Prostate gland (tissue), 2 donors: ENCODE measurements at regions not wholly inside any gene's neighbourhood (a gene's known extent, or its start where the extent isn't known, plus 50 kb on each side); places are given as distances from the start of the nearest gene placed in this dataset.

Experiments
- DNase-seq: peaks from one replicate; pipeline ENCODE4 v3.0.0-alpha.2; 2019; ENCODE audit warnings: low spot score
- H3K27ac ChIP-seq, 2 donors: fragments of 200-600 bp; sonication (generic); 2 replicates each; pipeline ENCODE4 v1.5.1; 2017 to 2019
- H3K27me3 ChIP-seq: fragments of 200-600 bp; sonication (generic); replicated peaks from 2 replicates; pipeline ENCODE4 v1.5.1; 2019; ENCODE audit not compliant: insufficient read depth
- H3K36me3 ChIP-seq, 2 donors: fragments of 200-600 bp; sonication (generic); 1 replicate in 1 of 2; 2 replicates in 1 of 2; pipeline versions ENCODE4 v1.5.1 to v1.8.1; 2017 to 2019
- H3K4me1 ChIP-seq: fragments of 200-600 bp; sonication (generic); replicated peaks from 2 replicates; pipeline ENCODE4 v1.5.1; 2019
- H3K4me3 ChIP-seq, 2 donors: fragments of 200-600 bp; sonication (generic); 2 replicates each; pipeline ENCODE4 v1.5.1; 2017 to 2019
- H3K9me3 ChIP-seq: fragments of 200-600 bp; sonication (generic); 2 replicates; pipeline ENCODE4 v1.5.1; 2017
- POLR2A ChIP-seq: fragments of 450-650 bp; IDR thresholded peaks from one replicate; pipeline ENCODE4 v1.6.1; 2016; ENCODE audit warnings: antibody characterized with exemption, mild to moderate bottlenecking
- POLR2AphosphoS5 ChIP-seq: sonication (generic); formaldehyde crosslinking; IDR thresholded peaks from one replicate; pipeline ENCODE4 v1.6.1; 2017; ENCODE audit warnings: antibody characterized with exemption
- WGBS: methylation state at CpG from one replicate; pipeline ENCODE4 v1.1.5; 2018; 5-methylcytosine and 5-hydroxymethylcytosine counted together
- intact Hi-C: fragments of 100-400 bp; cut with DNase I; formaldehyde crosslinking; loops from one replicate; pipeline ENCODE4 v1.14.2; 2022
- TF ChIP-seq, protein P1 (sequence below), 4 experiments: fragments of 200-600 bp in 2 of 4; fragments of 450-650 bp in 2 of 4; sonication (generic) in 2 of 4; IDR thresholded peaks; 1 replicate in 3 of 4; 2 replicates in 1 of 4; pipeline ENCODE4 v1.5.1; 2016 to 2019; ENCODE audit warnings: antibody characterized with exemption in 4 of 4, mild to moderate bottlenecking in 2 of 4, moderate library complexity in 2 of 4

DNA sequence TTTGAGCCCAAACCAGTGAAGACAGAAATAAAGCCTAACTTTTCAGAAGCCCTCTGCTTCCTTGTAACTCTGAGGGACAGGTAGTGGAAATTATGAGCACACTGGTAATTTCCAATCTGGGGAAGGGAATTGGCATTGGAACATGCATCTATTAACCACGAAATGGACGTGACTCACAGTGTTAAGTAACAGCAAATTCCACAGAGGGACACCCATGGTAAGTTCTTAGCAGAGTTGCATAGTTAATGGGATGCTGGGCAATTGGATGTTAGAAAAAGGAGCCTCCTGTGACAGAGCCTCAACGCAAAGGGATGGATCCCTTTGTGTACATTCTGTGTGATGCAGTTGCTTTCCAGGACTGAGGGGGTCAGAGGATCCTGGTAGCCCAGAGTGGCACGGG, 168.6 kb downstream of the SEMA6D start:
- H3K4me1 ChIP-seq: no peaks in the 10 kb centered on the region
- intact Hi-C loops: no loop called here
- H3K36me3 ChIP-seq: no peaks in the 10 kb centered on the region
- H3K27me3 ChIP-seq: no peaks in the 10 kb centered on the region
- WGBS: 78% methylated on average over 4 of the region's 4 CpGs
- H3K27ac ChIP-seq: no peak overlapping the region
- TF ChIP-seq POLR2A: no peak
- no peak for TF ChIP-seq POLR2AphosphoS5
- TF ChIP-seq, protein P1, sequence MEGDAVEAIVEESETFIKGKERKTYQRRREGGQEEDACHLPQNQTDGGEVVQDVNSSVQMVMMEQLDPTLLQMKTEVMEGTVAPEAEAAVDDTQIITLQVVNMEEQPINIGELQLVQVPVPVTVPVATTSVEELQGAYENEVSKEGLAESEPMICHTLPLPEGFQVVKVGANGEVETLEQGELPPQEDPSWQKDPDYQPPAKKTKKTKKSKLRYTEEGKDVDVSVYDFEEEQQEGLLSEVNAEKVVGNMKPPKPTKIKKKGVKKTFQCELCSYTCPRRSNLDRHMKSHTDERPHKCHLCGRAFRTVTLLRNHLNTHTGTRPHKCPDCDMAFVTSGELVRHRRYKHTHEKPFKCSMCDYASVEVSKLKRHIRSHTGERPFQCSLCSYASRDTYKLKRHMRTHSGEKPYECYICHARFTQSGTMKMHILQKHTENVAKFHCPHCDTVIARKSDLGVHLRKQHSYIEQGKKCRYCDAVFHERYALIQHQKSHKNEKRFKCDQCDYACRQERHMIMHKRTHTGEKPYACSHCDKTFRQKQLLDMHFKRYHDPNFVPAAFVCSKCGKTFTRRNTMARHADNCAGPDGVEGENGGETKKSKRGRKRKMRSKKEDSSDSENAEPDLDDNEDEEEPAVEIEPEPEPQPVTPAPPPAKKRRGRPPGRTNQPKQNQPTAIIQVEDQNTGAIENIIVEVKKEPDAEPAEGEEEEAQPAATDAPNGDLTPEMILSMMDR (IDR thresholded peaks at IDR 0.05): no peak
- H3K9me3 ChIP-seq: no peaks in the 10 kb centered on the region
- H3K4me3 ChIP-seq: no peak overlapping the region
- no peak for DNase-seq

DNA sequence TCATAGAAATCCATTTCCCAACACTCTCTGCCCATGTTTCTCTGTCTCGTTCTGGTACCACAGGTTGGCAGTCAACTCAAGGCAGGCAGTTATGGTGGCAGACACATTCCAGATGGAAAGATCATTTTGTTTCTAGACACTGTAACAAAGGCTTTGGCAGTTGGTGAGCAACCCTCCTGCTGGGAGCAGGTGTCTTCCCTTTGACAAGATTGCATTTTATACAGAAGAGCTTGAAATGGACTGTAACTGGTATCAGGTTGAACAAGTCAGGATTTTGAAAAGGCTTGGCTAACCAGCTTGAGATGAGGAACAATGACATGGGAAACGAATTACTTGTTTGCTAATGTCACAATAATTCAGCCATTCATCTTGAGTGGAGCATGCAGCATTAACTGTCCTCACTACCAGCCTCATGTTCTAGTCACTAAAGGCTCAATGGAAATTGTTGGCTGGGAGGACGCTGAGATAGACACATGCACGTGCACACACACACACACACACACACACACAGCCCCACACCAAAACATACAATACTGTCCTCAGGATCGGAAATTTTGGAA, 170.0 kb downstream of the SEMA6D start:
- no peaks in the 10 kb centered on the region for H3K9me3 ChIP-seq
- TF ChIP-seq, protein P1 (IDR thresholded peaks at IDR 0.05): no peak
- no peak for DNase-seq
- no peaks in the 10 kb centered on the region for H3K4me1 ChIP-seq
- H3K27me3 ChIP-seq: no peaks in the 10 kb centered on the region
- H3K27ac ChIP-seq: no peak overlapping the region
- WGBS: 75% methylated on average over 5 of the region's 5 CpGs
- intact Hi-C loops: no loop called here
- H3K4me3 ChIP-seq: no peak overlapping the region
- H3K36me3 ChIP-seq: no peaks in the 10 kb centered on the region

DNA sequence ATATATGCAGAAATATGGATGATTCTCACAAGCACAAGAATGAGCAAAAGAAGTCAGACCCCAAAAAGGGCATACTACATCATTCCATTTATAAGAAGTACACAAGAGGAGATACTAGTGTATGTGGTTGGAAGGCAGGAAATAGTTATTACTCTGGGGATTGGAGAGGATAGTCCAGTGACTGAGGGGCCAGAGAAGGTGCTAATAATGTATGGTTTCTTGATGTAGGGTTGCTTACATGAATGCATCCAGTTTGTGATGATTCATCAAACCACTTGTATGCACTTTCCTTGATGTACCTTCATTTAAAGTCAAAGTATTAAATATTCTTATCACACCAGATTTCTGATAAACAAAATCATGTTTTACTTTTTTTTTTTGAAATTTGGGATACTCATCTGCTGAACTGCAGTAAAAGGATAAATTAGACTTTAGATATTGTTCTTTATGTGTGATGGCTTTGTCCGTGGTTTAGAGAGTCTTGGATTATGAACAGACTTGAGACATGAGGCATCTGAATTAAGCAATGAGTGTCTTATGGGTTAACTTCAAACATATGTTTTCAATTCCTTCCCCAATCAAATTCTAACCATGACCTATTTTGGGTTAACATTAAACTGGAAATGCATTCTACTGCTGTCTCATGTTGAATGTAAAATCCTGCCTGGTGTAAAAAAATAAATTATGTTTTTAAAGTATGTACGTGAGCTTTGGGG, 171.2 kb downstream of the SEMA6D start:
- Histone ChIP-seq H3K4me3 (no peak overlapping the region), H3K4me1 (no peaks in the 10 kb centered on the region), H3K27me3 (no peaks in the 10 kb centered on the region), H3K27ac (no peak overlapping the region), H3K36me3 (no peaks in the 10 kb centered on the region), H3K9me3 (no peaks in the 10 kb centered on the region)
- intact Hi-C loops: no loop called here
- 93% methylated on average over 2 of the region's 2 CpGs for WGBS
- no peak for DNase-seq
- no peak for TF ChIP-seq POLR2AphosphoS5
- no peak for TF ChIP-seq POLR2A
- TF ChIP-seq, protein P1 (IDR thresholded peaks at IDR 0.05): no peak

DNA sequence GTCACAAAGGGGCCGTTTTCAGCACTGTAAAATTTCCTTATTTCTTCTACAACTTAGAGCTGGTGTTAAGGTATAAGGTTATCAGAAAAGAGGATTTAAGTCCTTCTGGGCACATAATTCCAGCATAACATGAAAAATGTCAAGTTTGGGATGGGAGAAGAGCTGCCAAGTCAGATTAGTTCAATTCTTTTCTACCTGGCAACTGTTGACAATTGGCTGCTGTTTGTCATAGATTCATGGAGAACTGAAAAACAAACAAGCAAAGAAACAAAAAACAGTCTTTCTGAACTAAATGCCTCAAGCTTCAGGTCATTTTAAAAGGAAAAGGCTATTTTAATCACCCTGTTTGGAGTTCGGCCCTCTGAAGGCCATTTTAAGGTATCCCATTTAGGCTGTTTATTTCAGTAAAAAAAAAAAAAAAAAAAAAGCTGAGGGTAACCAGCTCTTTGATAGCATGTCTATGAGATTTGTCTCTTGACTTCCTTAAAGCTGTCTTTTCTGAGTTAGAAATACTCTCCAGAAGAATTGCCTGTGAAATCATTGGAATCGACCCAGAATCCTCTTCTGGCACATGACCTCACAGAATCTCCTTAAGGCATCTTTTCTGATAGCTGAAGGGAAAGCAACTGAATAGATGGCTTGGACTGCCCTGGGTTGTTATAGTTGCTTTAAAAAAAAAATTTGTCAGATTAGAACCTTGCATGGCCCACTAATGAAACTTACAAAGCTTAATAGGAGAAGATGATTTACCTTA, 173.3 kb downstream of the SEMA6D start:
- DNase-seq: no peak
- Histone ChIP-seq H3K27ac (no peak overlapping the region), H3K4me3 (no peak overlapping the region), H3K9me3 (no peaks in the 10 kb centered on the region), H3K36me3 (no peaks in the 10 kb centered on the region), H3K4me1 (no peaks in the 10 kb centered on the region), H3K27me3 (no peaks in the 10 kb centered on the region)
- intact Hi-C loops: no loop called here
- TF ChIP-seq, protein P1 (IDR thresholded peaks at IDR 0.05): no peak
- TF ChIP-seq POLR2AphosphoS5 (no peak), POLR2A (no peak)
- WGBS: 69% methylated on average over 3 of the region's 3 CpGs
